SJSA1 (cell line): ENCODE measurements at regions not wholly inside any gene's neighbourhood (a gene's known extent, or its start where the extent isn't known, plus 50 kb on each side); places are given as distances from the start of the nearest gene placed in this dataset.

Experiments
- DNase-seq, 2 experiments: peaks; one replicate each; pipeline ENCODE4 v3.0.0-alpha.2; 2015 to 2020; ENCODE audit warnings: low spot score in 2 of 2, low read depth in 1 of 2
- H3K27ac ChIP-seq: fragments of 250-450 bp; sonication (Bioruptor Pico); 2 replicates; pipeline ENCODE4 v1.5.1; 2020; ENCODE audit warnings: mild to moderate bottlenecking, moderate library complexity
- H3K27me3 ChIP-seq: fragments of 250-450 bp; sonication (Bioruptor Pico); replicated peaks from 2 replicates; pipeline ENCODE4 v1.5.1; 2020; ENCODE audit warnings: mild to moderate bottlenecking, moderate library complexity
- H3K36me3 ChIP-seq: fragments of 250-450 bp; sonication (Bioruptor Pico); 2 replicates; pipeline ENCODE4 v1.5.1; 2020; ENCODE audit warnings: mild to moderate bottlenecking
- H3K4me1 ChIP-seq: fragments of 250-450 bp; sonication (Bioruptor Pico); replicated peaks from 2 replicates; pipeline ENCODE4 v1.6.1; 2021; ENCODE audit warnings: mild to moderate bottlenecking
- H3K4me3 ChIP-seq: fragments of 250-450 bp; sonication (Bioruptor Pico); 2 replicates; pipeline ENCODE4 v1.5.1; 2020; ENCODE audit warnings: mild to moderate bottlenecking
- H3K9me3 ChIP-seq: fragments of 250-450 bp; sonication (Bioruptor Pico); replicated peaks from 2 replicates; pipeline ENCODE4 v1.5.1; 2020; ENCODE audit warnings: mild to moderate bottlenecking

DNA sequence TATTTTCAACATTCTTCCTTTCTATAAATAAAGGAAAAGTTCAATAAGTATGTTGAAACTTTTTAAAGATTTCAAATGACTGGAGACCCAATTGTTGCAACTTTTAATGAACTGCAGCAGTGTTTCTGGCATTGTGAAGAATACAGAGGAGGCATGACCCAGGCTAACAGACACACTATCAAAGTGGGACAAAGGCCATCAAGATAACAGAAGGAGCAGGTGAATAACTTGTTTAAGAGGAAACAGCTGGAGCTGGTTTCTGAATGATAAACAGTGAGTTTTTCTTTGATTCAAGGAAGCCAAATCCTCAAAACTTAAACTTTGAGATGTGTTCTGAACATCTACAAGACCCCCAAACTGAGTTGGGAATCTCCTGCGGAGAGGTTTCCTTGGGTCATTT, 734.6 kb downstream of the TLR4 start:
- Histone ChIP-seq H3K9me3 (no peaks in the 10 kb centered on the region), H3K4me1 (no peaks in the 10 kb centered on the region), H3K4me3 (no peak overlapping the region), H3K27me3 (no peaks in the 10 kb centered on the region), H3K36me3 (no peaks in the 10 kb centered on the region), H3K27ac (no peak overlapping the region)
- no peak for DNase-seq

DNA sequence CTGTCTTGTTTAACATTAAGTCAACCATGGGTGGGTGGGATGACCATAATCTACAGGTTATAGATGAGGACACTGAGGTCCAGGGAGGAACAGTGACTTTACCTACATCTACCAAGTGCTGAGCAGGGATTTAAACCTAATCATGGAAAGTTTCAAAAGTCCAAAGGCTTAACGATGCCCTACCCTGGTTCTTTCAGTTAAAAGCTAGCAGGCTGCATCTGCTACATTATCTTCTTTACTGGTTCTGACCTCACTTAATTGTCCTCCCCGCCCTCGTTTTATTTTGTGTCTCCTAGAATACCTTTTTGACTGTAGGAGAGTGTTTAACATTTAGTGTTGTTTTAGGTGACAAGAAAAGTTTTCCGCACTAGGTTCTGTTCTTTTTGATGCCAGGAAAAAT, 735.2 kb downstream of the TLR4 start:
- no peaks in the 10 kb centered on the region for H3K36me3 ChIP-seq
- no peak overlapping the region for H3K27ac ChIP-seq
- H3K4me1 ChIP-seq: no peaks in the 10 kb centered on the region
- H3K4me3 ChIP-seq: no peak overlapping the region
- H3K27me3 ChIP-seq: no peaks in the 10 kb centered on the region
- H3K9me3 ChIP-seq: no peaks in the 10 kb centered on the region
- no peak for DNase-seq

DNA sequence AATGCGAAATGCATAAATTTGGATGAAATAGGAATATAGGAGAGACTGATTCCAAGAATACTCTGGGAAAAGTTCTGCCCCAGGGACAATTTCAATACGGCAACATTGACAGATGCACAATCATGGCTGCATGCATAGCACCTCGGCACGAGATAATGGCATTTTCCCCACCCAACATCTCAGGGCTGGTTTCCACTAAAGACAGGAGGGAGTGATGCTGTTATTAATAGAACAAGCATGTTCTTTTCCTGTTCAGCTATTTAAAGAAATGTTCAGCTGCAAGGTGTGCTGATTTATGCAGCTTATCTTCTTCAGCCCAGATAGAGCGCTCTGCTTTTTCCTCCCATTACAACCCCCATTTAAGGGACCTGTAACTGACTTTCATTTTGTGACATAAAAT, 740.2 kb downstream of the TLR4 start:
- no peak for DNase-seq
- Histone ChIP-seq H3K4me1 (no peaks in the 10 kb centered on the region), H3K4me3 (no peak overlapping the region), H3K27me3 (no peaks in the 10 kb centered on the region), H3K9me3 (no peaks in the 10 kb centered on the region), H3K36me3 (no peaks in the 10 kb centered on the region), H3K27ac (no peak overlapping the region)

DNA sequence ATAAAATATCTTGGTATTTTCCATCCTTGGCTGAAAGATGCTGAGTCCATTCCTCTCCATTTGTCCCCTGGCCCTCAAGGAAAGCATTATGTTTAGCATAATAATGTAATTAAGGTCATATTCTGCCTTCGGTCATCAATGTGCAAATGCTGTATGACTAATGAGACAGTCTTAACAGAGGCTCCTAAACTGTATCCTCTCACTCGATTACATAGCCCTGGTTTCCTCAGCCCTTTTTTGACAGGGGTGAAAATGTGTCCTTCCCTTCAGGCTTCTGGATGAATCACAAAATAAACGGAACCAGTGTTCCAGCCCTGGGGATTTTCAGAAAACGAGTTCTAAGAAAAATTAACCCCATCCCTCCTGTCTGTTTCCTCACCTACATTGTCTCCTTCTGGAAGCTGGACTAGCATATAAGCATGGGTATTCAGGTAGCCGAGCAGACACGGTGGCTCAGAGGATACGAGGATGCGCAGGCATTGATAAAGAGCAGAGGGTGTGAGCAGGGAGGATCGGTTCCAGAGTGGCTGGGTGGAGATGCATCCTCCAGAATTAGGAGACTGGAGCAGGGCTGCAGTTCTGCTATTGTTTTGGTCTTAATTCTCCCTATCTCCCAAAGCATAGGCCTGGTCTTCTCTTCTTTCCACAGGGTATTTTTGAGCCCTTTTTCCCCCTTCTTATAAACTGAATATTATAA, 742.9 kb downstream of the TLR4 start:
- H3K4me1 ChIP-seq: no peaks in the 10 kb centered on the region
- no peaks in the 10 kb centered on the region; the same call in 1 of the 2 replicates for H3K9me3 ChIP-seq
- no peak overlapping the region for H3K27ac ChIP-seq
- no peak for DNase-seq
- H3K4me3 ChIP-seq: no peak overlapping the region
- no peaks in the 10 kb centered on the region for H3K27me3 ChIP-seq
- H3K36me3 ChIP-seq: no peaks in the 10 kb centered on the region

DNA sequence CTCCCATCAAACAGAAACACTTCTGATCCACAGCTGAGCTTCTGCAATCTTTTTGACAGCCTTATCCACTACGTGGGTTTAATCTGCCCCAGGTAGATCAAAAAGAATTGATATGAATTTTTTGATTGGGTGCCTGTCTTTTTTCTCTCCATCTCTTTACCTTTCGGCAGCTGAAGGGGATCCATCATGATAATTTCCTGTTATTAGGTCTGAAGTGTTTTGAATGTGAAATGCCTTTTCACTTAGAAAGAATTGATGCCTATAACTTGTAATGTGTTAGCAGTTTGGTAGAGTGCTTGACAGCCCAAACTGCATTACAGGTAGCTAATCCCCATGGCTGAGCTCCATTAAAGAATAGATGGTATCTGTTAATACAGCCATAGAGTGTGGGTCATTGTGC, 745.4 kb downstream of the TLR4 start:
- Histone ChIP-seq H3K27me3 (no peaks in the 10 kb centered on the region), H3K9me3 (no peaks in the 10 kb centered on the region; the same call in 1 of the 2 replicates), H3K36me3 (no peaks in the 10 kb centered on the region), H3K27ac (no peak overlapping the region), H3K4me1 (no peaks in the 10 kb centered on the region), H3K4me3 (no peak overlapping the region)
- no peak for DNase-seq

DNA sequence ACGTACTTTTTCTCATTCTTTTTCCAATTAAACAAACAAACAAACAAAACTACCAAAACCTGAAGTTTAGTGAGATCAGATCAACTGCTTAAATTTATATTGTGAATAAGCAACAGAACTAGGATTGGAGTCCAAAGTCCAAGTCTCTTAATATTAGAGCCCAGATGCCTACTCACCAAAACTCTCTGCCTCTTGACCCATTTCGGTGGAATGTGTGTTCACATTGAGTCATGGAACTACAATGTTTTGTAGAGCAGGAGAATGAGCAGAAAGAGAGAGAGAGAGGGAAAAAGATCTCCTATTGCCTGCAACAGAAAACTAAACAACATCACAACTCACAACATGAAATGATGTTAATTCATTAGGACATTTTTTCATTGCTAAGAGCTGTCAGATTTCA, 751.1 kb downstream of the TLR4 start:
- Histone ChIP-seq H3K36me3 (no peaks in the 10 kb centered on the region), H3K4me1 (no peaks in the 10 kb centered on the region), H3K9me3 (no peaks in the 10 kb centered on the region; the same call in 1 of the 2 replicates), H3K27me3 (no peaks in the 10 kb centered on the region), H3K4me3 (no peak overlapping the region), H3K27ac (no peak overlapping the region)
- no peak for DNase-seq

DNA sequence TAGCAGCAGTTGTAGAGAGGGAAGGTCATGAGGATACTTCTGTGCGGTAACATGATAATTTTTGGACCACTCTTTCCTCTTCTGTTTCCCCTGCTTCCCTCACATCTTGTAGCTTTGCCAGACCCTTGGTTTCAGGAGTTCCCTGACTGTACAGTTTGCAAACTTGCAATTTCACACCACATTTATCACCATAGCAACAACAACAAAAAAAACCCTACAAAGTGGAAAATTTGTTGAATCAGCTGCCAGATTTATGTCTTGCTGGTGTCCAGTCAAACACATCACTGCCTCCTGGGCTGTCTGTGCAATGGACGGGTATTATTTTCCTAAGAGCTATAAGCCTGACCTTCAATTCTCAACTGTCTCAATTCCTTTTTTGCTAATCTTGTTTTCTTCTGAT, 751.6 kb downstream of the TLR4 start:
- no peak overlapping the region for H3K27ac ChIP-seq
- H3K36me3 ChIP-seq: no peaks in the 10 kb centered on the region
- H3K4me3 ChIP-seq: no peak overlapping the region
- no peaks in the 10 kb centered on the region; the same call in 1 of the 2 replicates for H3K9me3 ChIP-seq
- H3K27me3 ChIP-seq: no peaks in the 10 kb centered on the region
- no peak for DNase-seq
- H3K4me1 ChIP-seq: no peaks in the 10 kb centered on the region

DNA sequence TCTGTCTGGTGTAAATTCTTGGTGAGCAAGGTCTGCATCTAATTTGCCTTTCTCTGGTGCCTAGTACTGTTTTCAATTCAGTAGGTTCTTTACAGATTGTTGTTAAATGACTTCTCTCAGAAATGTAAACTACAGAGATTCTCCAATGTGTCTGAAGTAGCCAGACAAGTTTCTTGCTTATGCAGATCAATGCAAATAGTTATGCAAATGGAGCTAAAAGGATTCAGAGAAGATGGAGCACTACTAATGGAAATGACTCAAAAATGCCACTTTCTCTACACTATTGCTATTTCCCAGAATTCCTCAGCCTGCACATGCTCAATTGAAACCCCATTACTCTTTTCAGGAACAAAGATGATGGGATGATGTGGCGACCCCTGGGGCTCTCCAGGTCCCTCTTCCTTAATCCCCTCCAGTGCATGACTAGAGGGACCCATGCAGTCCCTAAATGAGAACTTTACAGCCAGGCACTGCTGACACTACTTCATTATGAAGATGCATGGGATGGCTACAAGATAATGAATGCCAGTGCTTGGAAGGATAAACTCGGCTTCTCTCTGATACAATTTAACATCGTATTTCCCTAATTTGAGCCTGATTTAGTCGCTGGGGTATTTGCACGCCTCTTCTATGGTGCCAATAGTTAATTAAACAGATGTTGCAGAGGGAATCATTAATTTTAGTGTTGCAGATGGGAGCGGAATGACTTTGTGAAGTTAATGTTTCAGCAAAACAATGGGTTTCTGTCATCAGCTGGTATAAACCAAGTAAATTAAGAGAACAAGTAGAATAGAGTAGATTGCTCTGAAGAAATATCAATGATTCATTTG, 753.2 kb downstream of the TLR4 start:
- no peaks in the 10 kb centered on the region for H3K4me1 ChIP-seq
- DNase-seq: no peak
- H3K9me3 ChIP-seq: no peaks in the 10 kb centered on the region
- no peaks in the 10 kb centered on the region for H3K27me3 ChIP-seq
- H3K4me3 ChIP-seq: no peak overlapping the region
- H3K27ac ChIP-seq: no peak overlapping the region
- no peaks in the 10 kb centered on the region for H3K36me3 ChIP-seq

DNA sequence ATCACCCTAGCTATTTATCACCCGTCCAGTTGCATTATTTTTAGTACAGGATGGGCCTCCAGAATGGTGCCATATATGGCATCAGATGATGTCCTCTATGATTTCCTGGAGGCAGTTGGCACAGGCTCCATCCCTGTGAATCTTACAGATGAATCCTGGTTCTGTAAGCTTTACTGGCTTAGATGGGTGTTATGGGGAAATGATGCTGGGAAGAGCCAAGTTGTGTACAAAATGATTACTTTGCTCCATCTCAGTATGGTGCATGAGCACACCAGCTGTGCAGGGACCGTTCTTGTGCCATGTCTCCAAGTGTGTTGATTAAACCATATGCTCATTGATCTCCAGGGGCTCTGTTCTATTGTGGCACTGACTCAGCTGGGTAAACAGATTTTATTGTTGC, 755.7 kb downstream of the TLR4 start:
- no peaks in the 10 kb centered on the region for H3K9me3 ChIP-seq
- no peaks in the 10 kb centered on the region for H3K27me3 ChIP-seq
- H3K36me3 ChIP-seq: no peaks in the 10 kb centered on the region
- no peak overlapping the region for H3K27ac ChIP-seq
- no peak overlapping the region for H3K4me3 ChIP-seq
- no peak for DNase-seq
- no peaks in the 10 kb centered on the region for H3K4me1 ChIP-seq

DNA sequence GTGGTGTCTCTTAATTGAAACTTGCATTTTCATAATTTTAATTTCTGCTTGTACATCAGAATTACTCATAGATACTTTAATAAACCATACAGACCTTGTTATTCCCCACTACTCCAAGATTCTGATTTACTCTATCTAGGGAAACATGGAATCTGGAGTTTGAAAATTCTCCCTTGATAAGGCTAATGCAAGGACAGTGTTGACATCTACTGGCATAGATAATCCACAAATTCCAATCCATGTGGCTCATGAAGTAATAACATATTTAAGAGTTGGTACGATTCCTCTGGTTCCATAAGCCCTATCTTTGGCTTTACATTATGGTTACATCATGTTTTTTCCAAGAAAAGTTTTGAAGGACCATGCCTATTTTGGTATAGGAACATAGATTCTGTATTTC, 759.2 kb downstream of the TLR4 start:
- H3K4me3 ChIP-seq: no peak overlapping the region
- H3K27me3 ChIP-seq: no peaks in the 10 kb centered on the region
- DNase-seq: no peak
- no peaks in the 10 kb centered on the region for H3K36me3 ChIP-seq
- no peaks in the 10 kb centered on the region for H3K9me3 ChIP-seq
- H3K4me1 ChIP-seq: no peaks in the 10 kb centered on the region
- H3K27ac ChIP-seq: no peak overlapping the region

DNA sequence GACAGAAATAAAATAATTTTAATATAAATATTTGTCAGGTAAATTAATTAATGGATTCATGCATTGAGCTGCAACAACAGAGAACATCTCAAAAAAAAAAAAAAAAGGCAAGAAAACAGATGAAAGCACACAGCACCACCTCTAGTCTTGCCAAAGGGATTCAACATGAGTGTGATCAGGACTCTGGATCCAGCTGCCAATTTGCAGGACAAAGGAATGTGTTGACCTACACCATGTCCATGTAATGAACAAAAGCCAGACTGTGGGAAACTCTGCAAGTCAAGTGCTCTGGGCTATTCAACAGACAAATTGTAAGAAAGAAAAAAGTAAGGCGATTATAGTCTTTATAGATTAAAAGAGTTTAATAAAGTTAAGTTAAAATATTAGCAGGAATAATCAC, 769.3 kb downstream of the TLR4 start:
- no peak overlapping the region for H3K4me3 ChIP-seq
- DNase-seq: no peak

DNA sequence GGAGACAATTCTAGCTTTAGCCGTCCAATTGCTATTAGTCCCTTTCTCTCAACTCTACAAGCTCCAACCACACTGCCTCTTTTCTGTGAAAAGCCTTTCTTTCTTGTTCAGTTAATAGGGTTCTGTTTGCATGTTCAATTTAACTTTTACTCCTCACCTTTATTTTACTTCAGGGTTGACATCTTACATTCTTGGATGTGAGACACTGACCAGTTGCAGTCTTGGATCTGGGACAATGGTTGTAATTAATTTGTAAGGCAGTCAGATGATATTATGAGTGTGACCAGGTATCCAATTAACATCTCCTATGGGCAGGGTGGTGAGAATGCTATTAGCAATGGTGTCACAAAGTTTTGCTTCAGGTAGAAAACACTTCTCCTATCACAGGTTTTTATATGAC, 774.5 kb downstream of the TLR4 start:
- Histone ChIP-seq H3K4me1 (no peaks in the 10 kb centered on the region), H3K27ac (no peak overlapping the region), H3K4me3 (no peak overlapping the region), H3K9me3 (no peaks in the 10 kb centered on the region), H3K27me3 (no peaks in the 10 kb centered on the region), H3K36me3 (no peaks in the 10 kb centered on the region)
- no peak for DNase-seq

More for the DNA sequence above, 769.3 kb downstream of the TLR4 start:
- no peaks in the 10 kb centered on the region for H3K36me3 ChIP-seq
- H3K27me3 ChIP-seq: no peaks in the 10 kb centered on the region
- no peaks in the 10 kb centered on the region for H3K4me1 ChIP-seq
- no peak overlapping the region for H3K27ac ChIP-seq
- no peaks in the 10 kb centered on the region for H3K9me3 ChIP-seq

DNA sequence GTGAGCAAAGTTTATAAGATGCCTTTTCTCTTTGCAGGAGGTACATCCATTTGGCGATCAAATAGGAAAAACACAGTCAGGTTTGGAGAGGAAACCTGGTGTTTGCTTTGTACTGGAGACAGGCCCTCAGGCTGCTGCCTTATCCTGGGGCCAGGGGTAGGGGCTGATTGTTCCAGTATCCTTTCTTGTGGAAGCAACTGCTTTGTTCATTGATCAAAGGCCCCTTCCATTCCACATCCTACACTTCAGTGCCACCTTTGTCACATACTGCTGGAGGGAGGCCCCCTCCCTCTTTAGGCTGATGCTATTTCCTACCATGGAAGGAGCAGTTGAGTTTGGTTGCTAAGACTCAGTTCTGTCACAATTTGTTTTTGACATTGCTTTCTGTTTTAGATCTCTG, 778.1 kb downstream of the TLR4 start:
- no peaks in the 10 kb centered on the region for H3K27me3 ChIP-seq
- no peaks in the 10 kb centered on the region for H3K36me3 ChIP-seq
- H3K27ac ChIP-seq: no peak overlapping the region
- no peak overlapping the region for H3K4me3 ChIP-seq
- no peaks in the 10 kb centered on the region for H3K9me3 ChIP-seq
- H3K4me1 ChIP-seq: no peaks in the 10 kb centered on the region
- DNase-seq: no peak

DNA sequence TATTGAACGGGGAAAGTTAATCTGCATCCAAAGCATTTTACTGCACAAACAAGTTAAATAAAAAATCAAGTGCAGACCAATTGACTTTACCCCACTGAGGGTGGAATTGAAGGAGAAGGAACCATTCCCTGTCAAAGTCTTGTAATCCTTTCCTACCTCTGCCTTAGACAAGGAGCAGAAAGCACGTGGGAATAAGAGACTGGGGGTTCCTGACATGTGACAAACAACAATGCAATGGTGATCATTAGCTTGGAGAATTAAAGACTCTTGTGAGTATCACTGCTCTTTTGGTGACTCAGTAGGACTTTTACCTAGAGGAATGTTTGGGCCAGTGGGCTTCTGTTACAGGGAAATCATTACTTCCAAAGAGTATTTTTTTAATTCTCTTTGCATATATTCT, 779.5 kb downstream of the TLR4 start:
- Histone ChIP-seq H3K9me3 (no peaks in the 10 kb centered on the region), H3K27ac (no peak overlapping the region), H3K27me3 (no peaks in the 10 kb centered on the region), H3K4me3 (no peak overlapping the region), H3K36me3 (no peaks in the 10 kb centered on the region), H3K4me1 (no peaks in the 10 kb centered on the region)
- DNase-seq: no peak
